GM12878 (cell line): ENCODE measurements at regions not wholly inside any gene's neighbourhood (a gene's known extent, or its start where the extent isn't known, plus 50 kb on each side); places are given as distances from the start of the nearest gene placed in this dataset.

Experiments used
- ATAC-seq: fragments of 200-7000 bp; cut with Tn5 transposase; 3 replicates; pipeline ENCODE4 v1.9.1; 2020; ENCODE audit warnings: mild to moderate bottlenecking, moderate library complexity
- BruUV-seq: library from RNA; stranded (reverse); fragments of 400-500 nt; replicated peaks from 2 replicates; lab custom pipeline; 2021; lab: Mats Ljungman, UMichigan
- CTCF ChIA-PET: fragments of 300-600 bp; sonication (Branson Sonifier 250); formaldehyde crosslinking; extraction: SDS; loops from one replicate; lab custom pipeline; 2021; ENCODE audit warnings: inconsistent platforms; lab: Yijun Ruan, JAX
- POLR2A ChIA-PET: fragments of 350-600 bp; formaldehyde crosslinking; extraction: SDS; loops from one replicate; lab custom pipeline; 2021; ENCODE audit warnings: inconsistent platforms; lab: Charles Lee
- RAD21 ChIA-PET: fragments of 300-600 bp; sonication (Branson Sonifier 250); formaldehyde crosslinking; loops from one replicate; lab custom pipeline; 2023; ENCODE audit warnings: antibody characterized with exemption; ENCODE audit not compliant: unreplicated experiment; lab: Charles Lee
- SMC1A ChIA-PET: fragments of 300-600 bp; sonication (Branson Sonifier 250); formaldehyde crosslinking; loops from one replicate; lab custom pipeline; 2023; ENCODE audit not compliant: unreplicated experiment, uncharacterized antibody; lab: Charles Lee
- DNase-seq: peaks from one replicate; pipeline ENCODE4 v3.0.0-alpha.2; 2011; ENCODE audit warnings: low read depth, low spot score
- FAIRE-seq: peaks from 3 replicates; lab custom pipeline; 2011; peaks lifted over from hg19 to GRCh38; lab: Jason Lieb, UNC
- H2AFZ ChIP-seq: 2 replicates; pipeline ENCODE4 v1.6.0; 2011; ENCODE audit warnings: low read depth, low read length, control low read depth; ENCODE audit not compliant: control insufficient read depth
- H3K27ac ChIP-seq: 2 replicates; pipeline ENCODE4 v1.5.1; 2011; ENCODE audit warnings: control low read depth; ENCODE audit not compliant: control insufficient read depth, insufficient read depth
- H3K27me3 ChIP-seq, 2 experiments: replicated peaks in 1 of 2; 2 replicates each; pipeline versions ENCODE4 v1.6.0 to v1.6.1; 2011; ENCODE audit warnings: low read length in 1 of 2; ENCODE audit not compliant: control insufficient read depth in 2 of 2, insufficient read depth in 2 of 2
- H3K36me3 ChIP-seq, 2 experiments: 2 replicates each; pipeline ENCODE4 v1.5.1; 2011; ENCODE audit warnings: low read length in 1 of 2; ENCODE audit not compliant: control insufficient read depth in 2 of 2, insufficient read depth in 2 of 2
- H3K4me1 ChIP-seq: 2 replicates; pipeline ENCODE4 v1.6.1; 2011; ENCODE audit warnings: mild to moderate bottlenecking, low read length, moderate library complexity, mixed read lengths; ENCODE audit not compliant: control insufficient read depth, insufficient read depth
- H3K4me2 ChIP-seq: 2 replicates; pipeline ENCODE4 v1.6.0; 2011; ENCODE audit warnings: control low read depth; ENCODE audit not compliant: control insufficient read depth, insufficient read depth
- H3K4me3 ChIP-seq: fragments of 200-600 bp; sonication (generic); 2 replicates; pipeline ENCODE4 v1.5.1; 2016
- H3K79me2 ChIP-seq: 2 replicates; pipeline ENCODE4 v1.6.0; 2011; ENCODE audit warnings: low read length; ENCODE audit not compliant: control insufficient read depth, insufficient read depth
- H3K9ac ChIP-seq: 2 replicates; pipeline ENCODE4 v1.8.0; 2011; ENCODE audit warnings: low read length, control low read depth, mixed read lengths; ENCODE audit not compliant: control insufficient read depth, insufficient read depth
- H3K9me3 ChIP-seq: replicated peaks from 3 replicates; pipeline ENCODE4 v1.5.1; 2011; ENCODE audit warnings: mild to moderate bottlenecking, low read length; ENCODE audit not compliant: control insufficient read depth, insufficient read depth
- H4K20me1 ChIP-seq: 2 replicates; pipeline ENCODE4 v1.6.0; 2011; ENCODE audit not compliant: control insufficient read depth, insufficient read depth
- ETV6 ChIP-seq, 2 experiments: fragments of 450-650 bp in 1 of 2; IDR thresholded peaks in 1 of 2; conservative IDR thresholded peaks in 1 of 2; 2 replicates each; pipeline ENCODE4 v1.6.1; 2014; ENCODE audit warnings: antibody characterized with exemption in 1 of 2, borderline replicate concordance in 1 of 2, low read depth in 1 of 2, mild to moderate bottlenecking in 1 of 2, moderate library complexity in 1 of 2
- HDAC2 ChIP-seq: fragments of 200-600 bp; sonication (generic); IDR thresholded peaks from 2 replicates; pipeline ENCODE4 v1.6.1; 2017
- KDM1A ChIP-seq: fragments of 200-600 bp; sonication (generic); IDR thresholded peaks from 2 replicates; pipeline ENCODE4 v1.6.1; 2016; ENCODE audit warnings: borderline replicate concordance
- NRF1 ChIP-seq: conservative IDR thresholded peaks from 2 replicates; pipeline ENCODE4 v1.6.1; 2011; ENCODE audit warnings: mild to moderate bottlenecking, low read depth, low read length, improper control_type of control experiment
- PAX8 ChIP-seq: fragments of 450-650 bp; IDR thresholded peaks from 2 replicates; pipeline ENCODE4 v1.6.1; 2017; ENCODE audit warnings: mild to moderate bottlenecking, moderate library complexity
- PML ChIP-seq: IDR thresholded peaks from 2 replicates; pipeline ENCODE4 v1.6.1; 2012; ENCODE audit warnings: low read length, inconsistent platforms
- ZZZ3 ChIP-seq: IDR thresholded peaks from 2 replicates; pipeline ENCODE4 v1.6.1; 2011; ENCODE audit warnings: low read depth; ENCODE audit not compliant: control insufficient read depth, insufficient read length
- WGBS: methylation state at CpG from one replicate; pipeline ENCODE4 v1.1.6; 2016; ENCODE audit warnings: low lambda C conversion rate; ENCODE audit not compliant: insufficient replicate concordance, insufficient coverage; ENCODE audit errors: missing lambda C conversion rate; 5-methylcytosine and 5-hydroxymethylcytosine counted together
- in situ Hi-C: fragments of 300-500 bp; cut with MboI; formaldehyde crosslinking; loops from 9 replicates; pipeline ENCODE4 v1.14.3; 2018; ENCODE audit warnings: mixed read lengths
- intact Hi-C: fragments of 100-400 bp; cut with micrococcal nuclease; formaldehyde crosslinking; loops from one replicate; pipeline ENCODE4 v1.14.2; 2022; ENCODE audit not compliant: unreplicated experiment
- TF ChIP-seq, protein P1 (sequence below): IDR thresholded peaks from 2 replicates; pipeline ENCODE4 v1.6.1; 2012; ENCODE audit warnings: mild to moderate bottlenecking, low read depth, low read length
- TF ChIP-seq, protein P2 (sequence below): fragments of 450-650 bp; formaldehyde crosslinking; IDR thresholded peaks from 2 replicates; pipeline ENCODE4 v1.4.0; 2020; ENCODE audit warnings: mild to moderate bottlenecking, moderate library complexity
- TF ChIP-seq, protein P3 (sequence below): fragments of 450-650 bp; IDR thresholded peaks from 2 replicates; pipeline ENCODE4 v1.6.1; 2018; ENCODE audit warnings: mild to moderate bottlenecking, low read depth, moderate library complexity; ENCODE audit not compliant: partially characterized antibody
- TF ChIP-seq, protein P4 (sequence below): fragments of 450-650 bp; IDR thresholded peaks from 2 replicates; pipeline ENCODE4 v1.6.1; 2017; ENCODE audit warnings: borderline replicate concordance
- TF ChIP-seq, protein P5 (sequence below): IDR thresholded peaks from 2 replicates; pipeline ENCODE4 v1.6.1; 2012; ENCODE audit warnings: low read depth, low read length, improper control_type of control experiment

DNA sequence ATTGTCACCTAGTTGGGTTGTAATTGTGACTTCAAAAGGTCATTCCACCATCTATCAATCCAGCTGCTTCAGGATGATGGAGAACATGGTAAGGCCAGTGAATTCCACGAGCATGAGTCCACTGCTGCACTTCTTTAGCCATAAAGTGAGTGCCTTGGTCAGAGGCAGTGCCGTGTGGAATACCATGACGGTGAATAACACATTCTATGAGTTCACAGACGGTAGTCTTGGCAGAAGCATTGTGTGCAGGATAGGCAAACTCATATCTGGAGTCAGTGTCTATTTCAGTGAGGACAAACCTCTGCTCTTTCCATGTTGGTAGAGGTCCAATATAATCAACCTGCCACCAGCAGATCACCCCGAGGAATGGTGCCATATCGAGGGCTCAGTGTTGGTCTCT lies 650.9 kb downstream of the KCNJ2 start:
- RAD21 ChIA-PET: no interaction called here
- CTCF ChIA-PET: no interaction called here
- Histone ChIP-seq H3K4me1 (no peaks in the 10 kb centered on the region), H3K36me3 (no peaks in the 10 kb centered on the region), H3K9me3 (no peaks in the 10 kb centered on the region), H3K79me2 (no peaks in the 10 kb centered on the region), H3K4me2 (no peak overlapping the region), H2AFZ (no peak overlapping the region), H3K27ac (no peak overlapping the region), H3K27me3 (no peaks in the 10 kb centered on the region), H3K9ac (no peak overlapping the region), H4K20me1 (no peaks in the 10 kb centered on the region), H3K4me3 (no peak overlapping the region)
- in situ Hi-C loops (no loop called here), intact Hi-C loops (no loop called here)
- BruUV-seq: no TSS peak
- WGBS: 11% methylated on average over 6 of the region's 6 CpGs
- SMC1A ChIA-PET: no interaction called here
- ATAC-seq (no peak), DNase-seq (no peak), FAIRE-seq (no peak)
- POLR2A ChIA-PET: no interaction called here
- no peak for TF ChIP-seq HDAC2
- no peak for TF ChIP-seq KDM1A
- TF ChIP-seq, protein P1, sequence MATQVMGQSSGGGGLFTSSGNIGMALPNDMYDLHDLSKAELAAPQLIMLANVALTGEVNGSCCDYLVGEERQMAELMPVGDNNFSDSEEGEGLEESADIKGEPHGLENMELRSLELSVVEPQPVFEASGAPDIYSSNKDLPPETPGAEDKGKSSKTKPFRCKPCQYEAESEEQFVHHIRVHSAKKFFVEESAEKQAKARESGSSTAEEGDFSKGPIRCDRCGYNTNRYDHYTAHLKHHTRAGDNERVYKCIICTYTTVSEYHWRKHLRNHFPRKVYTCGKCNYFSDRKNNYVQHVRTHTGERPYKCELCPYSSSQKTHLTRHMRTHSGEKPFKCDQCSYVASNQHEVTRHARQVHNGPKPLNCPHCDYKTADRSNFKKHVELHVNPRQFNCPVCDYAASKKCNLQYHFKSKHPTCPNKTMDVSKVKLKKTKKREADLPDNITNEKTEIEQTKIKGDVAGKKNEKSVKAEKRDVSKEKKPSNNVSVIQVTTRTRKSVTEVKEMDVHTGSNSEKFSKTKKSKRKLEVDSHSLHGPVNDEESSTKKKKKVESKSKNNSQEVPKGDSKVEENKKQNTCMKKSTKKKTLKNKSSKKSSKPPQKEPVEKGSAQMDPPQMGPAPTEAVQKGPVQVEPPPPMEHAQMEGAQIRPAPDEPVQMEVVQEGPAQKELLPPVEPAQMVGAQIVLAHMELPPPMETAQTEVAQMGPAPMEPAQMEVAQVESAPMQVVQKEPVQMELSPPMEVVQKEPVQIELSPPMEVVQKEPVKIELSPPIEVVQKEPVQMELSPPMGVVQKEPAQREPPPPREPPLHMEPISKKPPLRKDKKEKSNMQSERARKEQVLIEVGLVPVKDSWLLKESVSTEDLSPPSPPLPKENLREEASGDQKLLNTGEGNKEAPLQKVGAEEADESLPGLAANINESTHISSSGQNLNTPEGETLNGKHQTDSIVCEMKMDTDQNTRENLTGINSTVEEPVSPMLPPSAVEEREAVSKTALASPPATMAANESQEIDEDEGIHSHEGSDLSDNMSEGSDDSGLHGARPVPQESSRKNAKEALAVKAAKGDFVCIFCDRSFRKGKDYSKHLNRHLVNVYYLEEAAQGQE: no peak
- TF ChIP-seq, protein P2, sequence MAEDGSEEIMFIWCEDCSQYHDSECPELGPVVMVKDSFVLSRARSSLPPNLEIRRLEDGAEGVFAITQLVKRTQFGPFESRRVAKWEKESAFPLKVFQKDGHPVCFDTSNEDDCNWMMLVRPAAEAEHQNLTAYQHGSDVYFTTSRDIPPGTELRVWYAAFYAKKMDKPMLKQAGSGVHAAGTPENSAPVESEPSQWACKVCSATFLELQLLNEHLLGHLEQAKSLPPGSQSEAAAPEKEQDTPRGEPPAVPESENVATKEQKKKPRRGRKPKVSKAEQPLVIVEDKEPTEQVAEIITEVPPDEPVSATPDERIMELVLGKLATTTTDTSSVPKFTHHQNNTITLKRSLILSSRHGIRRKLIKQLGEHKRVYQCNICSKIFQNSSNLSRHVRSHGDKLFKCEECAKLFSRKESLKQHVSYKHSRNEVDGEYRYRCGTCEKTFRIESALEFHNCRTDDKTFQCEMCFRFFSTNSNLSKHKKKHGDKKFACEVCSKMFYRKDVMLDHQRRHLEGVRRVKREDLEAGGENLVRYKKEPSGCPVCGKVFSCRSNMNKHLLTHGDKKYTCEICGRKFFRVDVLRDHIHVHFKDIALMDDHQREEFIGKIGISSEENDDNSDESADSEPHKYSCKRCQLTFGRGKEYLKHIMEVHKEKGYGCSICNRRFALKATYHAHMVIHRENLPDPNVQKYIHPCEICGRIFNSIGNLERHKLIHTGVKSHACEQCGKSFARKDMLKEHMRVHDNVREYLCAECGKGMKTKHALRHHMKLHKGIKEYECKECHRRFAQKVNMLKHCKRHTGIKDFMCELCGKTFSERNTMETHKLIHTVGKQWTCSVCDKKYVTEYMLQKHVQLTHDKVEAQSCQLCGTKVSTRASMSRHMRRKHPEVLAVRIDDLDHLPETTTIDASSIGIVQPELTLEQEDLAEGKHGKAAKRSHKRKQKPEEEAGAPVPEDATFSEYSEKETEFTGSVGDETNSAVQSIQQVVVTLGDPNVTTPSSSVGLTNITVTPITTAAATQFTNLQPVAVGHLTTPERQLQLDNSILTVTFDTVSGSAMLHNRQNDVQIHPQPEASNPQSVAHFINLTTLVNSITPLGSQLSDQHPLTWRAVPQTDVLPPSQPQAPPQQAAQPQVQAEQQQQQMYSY (CRISPR knock-in tag): no peak
- no peak for TF ChIP-seq NRF1
- TF ChIP-seq, protein P3, sequence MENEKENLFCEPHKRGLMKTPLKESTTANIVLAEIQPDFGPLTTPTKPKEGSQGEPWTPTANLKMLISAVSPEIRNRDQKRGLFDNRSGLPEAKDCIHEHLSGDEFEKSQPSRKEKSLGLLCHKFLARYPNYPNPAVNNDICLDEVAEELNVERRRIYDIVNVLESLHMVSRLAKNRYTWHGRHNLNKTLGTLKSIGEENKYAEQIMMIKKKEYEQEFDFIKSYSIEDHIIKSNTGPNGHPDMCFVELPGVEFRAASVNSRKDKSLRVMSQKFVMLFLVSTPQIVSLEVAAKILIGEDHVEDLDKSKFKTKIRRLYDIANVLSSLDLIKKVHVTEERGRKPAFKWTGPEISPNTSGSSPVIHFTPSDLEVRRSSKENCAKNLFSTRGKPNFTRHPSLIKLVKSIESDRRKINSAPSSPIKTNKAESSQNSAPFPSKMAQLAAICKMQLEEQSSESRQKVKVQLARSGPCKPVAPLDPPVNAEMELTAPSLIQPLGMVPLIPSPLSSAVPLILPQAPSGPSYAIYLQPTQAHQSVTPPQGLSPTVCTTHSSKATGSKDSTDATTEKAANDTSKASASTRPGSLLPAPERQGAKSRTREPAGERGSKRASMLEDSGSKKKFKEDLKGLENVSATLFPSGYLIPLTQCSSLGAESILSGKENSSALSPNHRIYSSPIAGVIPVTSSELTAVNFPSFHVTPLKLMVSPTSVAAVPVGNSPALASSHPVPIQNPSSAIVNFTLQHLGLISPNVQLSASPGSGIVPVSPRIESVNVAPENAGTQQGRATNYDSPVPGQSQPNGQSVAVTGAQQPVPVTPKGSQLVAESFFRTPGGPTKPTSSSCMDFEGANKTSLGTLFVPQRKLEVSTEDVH: no peak
- TF ChIP-seq ETV6 (conservative IDR thresholded peaks at IDR 0.05 in 1 of 2, IDR thresholded peaks at IDR 0.05 in 1 of 2; ENCODE audit: borderline replicate concordance in 1 of 2, low read depth in 1 of 2): no peak
- TF ChIP-seq, protein P4, sequence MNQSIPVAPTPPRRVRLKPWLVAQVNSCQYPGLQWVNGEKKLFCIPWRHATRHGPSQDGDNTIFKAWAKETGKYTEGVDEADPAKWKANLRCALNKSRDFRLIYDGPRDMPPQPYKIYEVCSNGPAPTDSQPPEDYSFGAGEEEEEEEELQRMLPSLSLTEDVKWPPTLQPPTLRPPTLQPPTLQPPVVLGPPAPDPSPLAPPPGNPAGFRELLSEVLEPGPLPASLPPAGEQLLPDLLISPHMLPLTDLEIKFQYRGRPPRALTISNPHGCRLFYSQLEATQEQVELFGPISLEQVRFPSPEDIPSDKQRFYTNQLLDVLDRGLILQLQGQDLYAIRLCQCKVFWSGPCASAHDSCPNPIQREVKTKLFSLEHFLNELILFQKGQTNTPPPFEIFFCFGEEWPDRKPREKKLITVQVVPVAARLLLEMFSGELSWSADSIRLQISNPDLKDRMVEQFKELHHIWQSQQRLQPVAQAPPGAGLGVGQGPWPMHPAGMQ: no peak
- TF ChIP-seq, protein P5, sequence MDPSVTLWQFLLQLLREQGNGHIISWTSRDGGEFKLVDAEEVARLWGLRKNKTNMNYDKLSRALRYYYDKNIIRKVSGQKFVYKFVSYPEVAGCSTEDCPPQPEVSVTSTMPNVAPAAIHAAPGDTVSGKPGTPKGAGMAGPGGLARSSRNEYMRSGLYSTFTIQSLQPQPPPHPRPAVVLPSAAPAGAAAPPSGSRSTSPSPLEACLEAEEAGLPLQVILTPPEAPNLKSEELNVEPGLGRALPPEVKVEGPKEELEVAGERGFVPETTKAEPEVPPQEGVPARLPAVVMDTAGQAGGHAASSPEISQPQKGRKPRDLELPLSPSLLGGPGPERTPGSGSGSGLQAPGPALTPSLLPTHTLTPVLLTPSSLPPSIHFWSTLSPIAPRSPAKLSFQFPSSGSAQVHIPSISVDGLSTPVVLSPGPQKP: no peak
- TF ChIP-seq PML: no peak
- TF ChIP-seq ZZZ3: no peak
- TF ChIP-seq PAX8: no peak
